HG03439 (cell line): ENCODE measurements at regions not wholly inside any gene's neighbourhood (a gene's known extent, or its start where the extent isn't known, plus 50 kb on each side); places are given as distances from the start of the nearest gene placed in this dataset.
"Not testable (repeated sequence)": the region's sequence is repeated elsewhere in the genome, so short reads cannot be mapped to it uniquely, and the experiment has no call there.

Experiments used
- ATAC-seq: cut with Tn5 transposase; IDR thresholded peaks from one replicate; pipeline ENCODE4 v1.9.1; 2021; ENCODE audit warnings: mild to moderate bottlenecking, moderate library complexity; ENCODE audit not compliant: unreplicated experiment

DNA sequence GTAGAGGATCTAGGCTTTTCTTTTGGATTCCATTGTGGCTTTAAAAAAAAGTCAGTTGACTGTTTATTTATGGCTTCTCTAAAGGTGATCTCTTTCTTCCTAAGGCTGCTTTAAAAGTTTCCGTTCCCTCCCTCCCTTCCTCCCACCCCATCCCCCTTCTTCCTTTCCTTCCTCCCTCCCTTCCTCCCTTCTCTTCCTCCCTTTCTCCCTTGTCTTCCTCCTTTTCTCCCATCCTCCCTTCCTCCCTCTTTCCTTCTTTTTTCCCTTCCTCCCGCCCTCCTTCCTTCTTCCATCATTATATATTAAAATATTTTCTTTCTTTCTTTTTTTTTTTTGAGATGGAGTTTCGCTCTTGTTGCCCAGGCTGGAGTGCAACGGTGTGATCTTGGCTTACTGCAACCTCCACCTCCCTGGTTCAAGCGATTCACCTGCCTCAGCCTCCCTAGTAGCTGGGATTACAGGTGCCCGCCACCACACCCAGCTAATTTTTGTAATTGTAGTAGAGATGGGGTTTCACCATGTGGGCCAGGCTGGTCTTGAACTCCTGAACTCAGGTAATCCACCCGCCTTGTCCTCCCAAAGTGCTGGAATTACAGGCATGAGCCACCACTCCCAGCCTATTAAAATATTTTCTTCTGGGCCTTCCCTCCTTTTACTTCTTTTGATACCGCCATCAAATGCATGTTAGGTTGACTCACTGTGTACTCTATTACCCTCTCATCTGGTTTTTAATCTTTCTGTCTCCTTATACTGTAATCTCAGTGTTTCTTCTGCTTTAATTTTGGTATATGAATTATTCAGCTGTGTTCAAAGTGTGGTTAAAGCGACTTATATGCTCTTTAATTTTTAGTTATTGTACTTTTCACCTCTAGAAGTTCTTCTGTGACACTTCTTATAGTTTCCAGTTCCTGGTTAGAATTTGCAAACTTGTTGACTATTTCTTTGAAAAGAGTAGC, 59.2 kb upstream of the ATP5PO start:
- ATAC-seq = no peak

GRCh38 chr21:33973268-33973667, 57.7 kb upstream of the ATP5PO start:
- no peak for ATAC-seq

- no peak for ATAC-seq
These were observed 56.9 kb upstream of the ATP5PO start for GRCh38 chr21:33972539-33972938.

- ATAC-seq = no peak
These were observed 55.9 kb upstream of the ATP5PO start for GRCh38 chr21:33971492-33972013.

- no peak for ATAC-seq
These were observed 54.0 kb upstream of the ATP5PO start for GRCh38 chr21:33969581-33969980.

- ATAC-seq = no peak
These were observed 53.4 kb upstream of the ATP5PO start for GRCh38 chr21:33968995-33969348.

- no peak for ATAC-seq
These were observed 52.7 kb upstream of the ATP5PO start for GRCh38 chr21:33968080-33968994.

- ATAC-seq = no peak
These were observed 51.5 kb upstream of the ATP5PO start for GRCh38 chr21:33967086-33967571.

GRCh38 chr21:33966324-33966949, 50.8 kb upstream of the ATP5PO start:
- no peak for ATAC-seq

- not testable (repeated sequence) for ATAC-seq
These were observed 50.1 kb upstream of the ATP5PO start for GRCh38 chr21:33965662-33966061.
